Keratinocyte (primary cell): ENCODE measurements at regions not wholly inside any gene's neighbourhood (a gene's known extent, or its start where the extent isn't known, plus 50 kb on each side); places are given as distances from the start of the nearest gene placed in this dataset.

Experiments
- DNase-seq: peaks from one replicate; pipeline ENCODE4 v3.0.0-alpha.2; 2011; ENCODE audit warnings: low read depth, missing footprints, low spot score
- FAIRE-seq: peaks from 2 replicates; lab custom pipeline; 2011; peaks lifted over from hg19 to GRCh38; lab: Jason Lieb, UNC
- H2AFZ ChIP-seq: 2 replicates; pipeline ENCODE4 v1.6.0; 2012; ENCODE audit warnings: low read length, control low read depth, inconsistent platforms; ENCODE audit not compliant: control insufficient read depth
- H3K27ac ChIP-seq: 2 replicates; pipeline ENCODE4 v1.5.1; 2011; ENCODE audit warnings: low read length; ENCODE audit not compliant: control insufficient read depth, insufficient read depth
- H3K27me3 ChIP-seq: 3 replicates; pipeline ENCODE4 v1.6.0; 2011; ENCODE audit warnings: low read length; ENCODE audit not compliant: control insufficient read depth, insufficient read depth; ENCODE audit errors: extremely low read depth
- H3K36me3 ChIP-seq, 2 experiments: 2 replicates in 1 of 2; 3 replicates in 1 of 2; pipeline ENCODE4 v1.5.1; 2011; ENCODE audit warnings: low read length in 2 of 2, mild to moderate bottlenecking in 1 of 2; ENCODE audit not compliant: control insufficient read depth in 2 of 2, insufficient read depth in 2 of 2; ENCODE audit errors: extremely low read depth in 1 of 2
- H3K4me1 ChIP-seq: 3 replicates; pipeline ENCODE4 v1.5.1; 2011; ENCODE audit warnings: low read length; ENCODE audit not compliant: control insufficient read depth, insufficient read depth; ENCODE audit errors: extremely low read depth
- H3K4me2 ChIP-seq: 3 replicates; pipeline ENCODE4 v1.6.0; 2011; ENCODE audit warnings: low read depth, low read length; ENCODE audit not compliant: control insufficient read depth, insufficient read depth; ENCODE audit errors: extremely low read depth
- H3K4me3 ChIP-seq, 3 experiments: fragments of 200-600 bp in 1 of 3; sonication (generic) in 1 of 3; 2 replicates in 2 of 3; 3 replicates in 1 of 3; pipeline ENCODE4 v1.5.1; 2011 to 2016; ENCODE audit warnings: low read length in 3 of 3, mild to moderate bottlenecking in 3 of 3, control low read depth in 2 of 3, inconsistent platforms in 1 of 3, low read depth in 1 of 3, mixed read lengths in 1 of 3, mixed run types in 1 of 3, moderate library complexity in 1 of 3; ENCODE audit not compliant: control insufficient read depth in 2 of 3, insufficient read depth in 2 of 3; ENCODE audit errors: extremely low read depth in 1 of 3
- H3K79me2 ChIP-seq: 2 replicates; pipeline ENCODE4 v1.6.0; 2012; ENCODE audit warnings: low read length; ENCODE audit not compliant: control insufficient read depth, insufficient read depth
- H3K9ac ChIP-seq: 3 replicates; pipeline ENCODE4 v1.6.0; 2011; ENCODE audit warnings: low read length; ENCODE audit not compliant: control insufficient read depth, insufficient read depth; ENCODE audit errors: extremely low read depth
- H3K9me1 ChIP-seq: 3 replicates; pipeline ENCODE4 v1.6.0; 2011; ENCODE audit warnings: low read length; ENCODE audit not compliant: control insufficient read depth, insufficient read depth; ENCODE audit errors: extremely low read depth
- H3K9me3 ChIP-seq: 2 replicates; pipeline ENCODE4 v1.5.1; 2012; ENCODE audit warnings: low read depth, low read length; ENCODE audit not compliant: control insufficient read depth
- H4K20me1 ChIP-seq: 3 replicates; pipeline ENCODE4 v1.6.0; 2011; ENCODE audit warnings: low read length; ENCODE audit not compliant: control insufficient read depth, insufficient read depth; ENCODE audit errors: extremely low read depth
- CTCF ChIP-seq, 3 experiments: IDR thresholded peaks in 1 of 3; conservative IDR thresholded peaks in 1 of 3; optimal IDR thresholded peaks in 1 of 3; 2 replicates in 2 of 3; 3 replicates in 1 of 3; pipeline versions ENCODE3 to v1.5.1; 2011; ENCODE audit warnings: low read length in 3 of 3, mild to moderate bottlenecking in 3 of 3, moderate library complexity in 2 of 3, control low read depth in 1 of 3, inconsistent platforms in 1 of 3; ENCODE audit not compliant: insufficient read depth in 2 of 3; ENCODE audit errors: extremely low read depth in 1 of 3
- EZH2 ChIP-seq: IDR thresholded peaks from one replicate; pipeline ENCODE4 v1.6.1; 2012; ENCODE audit warnings: inconsistent platforms, mild to moderate bottlenecking, low read length, moderate library complexity
- dilution Hi-C: fragments of 300-500 bp; cut with MboI; formaldehyde crosslinking; loops from one replicate; pipeline ENCODE4 v1.7.0; 2020; ENCODE audit warnings: low sequenced_read_pairs; ENCODE audit not compliant: extremely low pct_ligation_motif_present

GRCh38 chr3:98966862-98967546, 65.5 kb upstream of the DCBLD2 start:
- FAIRE-seq, result peak; percentile 73
- H3K36me3 ChIP-seq, result no peaks in the 10 kb centered on the region
- TF ChIP-seq CTCF (optimal IDR thresholded peaks at IDR 0.05 in 1 of 3, IDR thresholded peaks at IDR 0.05 in 1 of 3, conservative IDR thresholded peaks at IDR 0.05 in 1 of 3; ENCODE audit: extremely low read depth in 1 of 3, insufficient read depth in 2 of 3, low read length in 3 of 3), result no peak
- TF ChIP-seq EZH2, result no peak
- H3K79me2 ChIP-seq, result peaks cover 23% of the 10 kb centered on the region
- H3K27me3 ChIP-seq, result no peaks in the 10 kb centered on the region
- peak overlapping the region in 2 of 3 experiments; percentile 12 to 45 for H3K4me3 ChIP-seq
- peak overlapping the region; percentile 28 for H3K9ac ChIP-seq
- no peaks in the 10 kb centered on the region for H4K20me1 ChIP-seq
- H3K9me1 ChIP-seq, result no peaks in the 10 kb centered on the region
- H3K4me2 ChIP-seq, result peak overlapping the region; percentile 18
- no peak for DNase-seq
- dilution Hi-C loops, result no loop called here
- peak overlapping the region; percentile 79 for H3K27ac ChIP-seq
- no peak overlapping the region for H2AFZ ChIP-seq
- no peaks in the 10 kb centered on the region for H3K9me3 ChIP-seq
- H3K4me1 ChIP-seq, result peaks cover 83% of the 10 kb centered on the region

- H3K9me3 ChIP-seq, result no peaks in the 10 kb centered on the region
- H4K20me1 ChIP-seq, result no peaks in the 10 kb centered on the region
- DNase-seq (no peak), FAIRE-seq (peak; percentile 64)
- H2AFZ ChIP-seq, result no peak overlapping the region
- H3K27me3 ChIP-seq, result no peaks in the 10 kb centered on the region
- peaks cover 23% of the 10 kb centered on the region for H3K79me2 ChIP-seq
- peaks cover 83% of the 10 kb centered on the region for H3K4me1 ChIP-seq
- H3K9ac ChIP-seq, result no peak overlapping the region
- no peaks in the 10 kb centered on the region for H3K36me3 ChIP-seq
- dilution Hi-C loops, result no loop called here
- TF ChIP-seq CTCF (optimal IDR thresholded peaks at IDR 0.05 in 1 of 3, IDR thresholded peaks at IDR 0.05 in 1 of 3, conservative IDR thresholded peaks at IDR 0.05 in 1 of 3; ENCODE audit: extremely low read depth in 1 of 3, insufficient read depth in 2 of 3, low read length in 3 of 3), result no peak
- H3K4me2 ChIP-seq, result peak overlapping the region; percentile 11
- H3K9me1 ChIP-seq, result no peaks in the 10 kb centered on the region
- peak overlapping the region; percentile 79 for H3K27ac ChIP-seq
- H3K4me3 ChIP-seq, result no peak overlapping the region
Measured at GRCh38 chr3:98966434-98966833, 64.9 kb upstream of the DCBLD2 start.
